H7 (cell line): ENCODE measurements at regions not wholly inside any gene's neighbourhood (a gene's known extent, or its start where the extent isn't known, plus 50 kb on each side); places are given as distances from the start of the nearest gene placed in this dataset.

Source experiments
- DNase-seq: peaks from one replicate; pipeline ENCODE4 v3.0.0; 2012
- H3K27me3 ChIP-seq: 2 replicates; pipeline ENCODE4 v1.6.0; 2011; ENCODE audit warnings: mild to moderate bottlenecking, low read length; ENCODE audit not compliant: control insufficient read depth, insufficient read depth
- H3K36me3 ChIP-seq: replicated peaks from 2 replicates; pipeline ENCODE4 v1.5.1; 2011; ENCODE audit warnings: low read length; ENCODE audit not compliant: control insufficient read depth, insufficient read depth
- H3K4me3 ChIP-seq: 2 replicates; pipeline ENCODE4 v1.5.1; 2011; ENCODE audit warnings: low read depth, mild to moderate bottlenecking, control low read depth, low read length, moderate library complexity; ENCODE audit not compliant: insufficient read depth

DNA sequence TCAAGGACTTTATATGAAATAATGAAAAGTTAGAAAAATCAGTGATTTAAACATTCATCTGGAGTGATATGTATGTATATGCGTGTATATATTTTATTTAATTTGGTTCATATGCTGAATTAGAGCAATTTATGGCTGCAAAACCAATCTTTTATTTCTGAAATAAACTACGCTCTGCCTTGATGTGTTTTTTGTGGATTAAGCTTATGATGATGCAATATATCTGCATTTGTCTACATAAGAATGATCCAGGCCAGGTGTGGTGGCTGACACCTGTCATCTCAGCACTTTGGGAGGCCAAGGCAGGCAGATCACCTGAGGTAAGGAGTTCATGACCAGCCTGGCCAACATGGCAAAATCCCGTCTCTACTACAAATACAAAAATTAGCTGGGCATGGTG is 1842.3 kb upstream of the CDH6 start:
- H3K36me3 ChIP-seq, result no peaks in the 10 kb centered on the region
- DNase-seq, result no peak
- H3K27me3 ChIP-seq, result no peaks in the 10 kb centered on the region
- H3K4me3 ChIP-seq, result no peak overlapping the region

DNA sequence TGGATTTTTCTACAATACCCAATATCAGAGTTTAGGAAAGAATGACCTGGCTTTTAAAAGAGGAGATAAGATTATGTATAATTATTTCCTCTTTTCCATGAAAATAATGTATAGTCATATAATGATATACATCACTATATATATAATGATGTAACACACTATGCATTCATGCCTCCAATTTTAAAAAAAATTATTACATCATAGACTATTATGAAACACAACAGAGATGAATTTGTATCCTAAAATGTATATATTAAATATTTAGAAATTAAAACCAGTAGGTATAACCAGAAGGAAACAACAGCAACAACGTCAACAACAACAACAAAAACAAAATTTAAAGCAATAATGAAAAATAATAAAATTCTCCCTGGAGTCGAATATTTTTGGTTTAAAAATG is 1856.5 kb upstream of the CDH6 start:
- Histone ChIP-seq H3K4me3 (no peak overlapping the region), H3K27me3 (no peaks in the 10 kb centered on the region), H3K36me3 (no peaks in the 10 kb centered on the region)
- no peak for DNase-seq

DNA sequence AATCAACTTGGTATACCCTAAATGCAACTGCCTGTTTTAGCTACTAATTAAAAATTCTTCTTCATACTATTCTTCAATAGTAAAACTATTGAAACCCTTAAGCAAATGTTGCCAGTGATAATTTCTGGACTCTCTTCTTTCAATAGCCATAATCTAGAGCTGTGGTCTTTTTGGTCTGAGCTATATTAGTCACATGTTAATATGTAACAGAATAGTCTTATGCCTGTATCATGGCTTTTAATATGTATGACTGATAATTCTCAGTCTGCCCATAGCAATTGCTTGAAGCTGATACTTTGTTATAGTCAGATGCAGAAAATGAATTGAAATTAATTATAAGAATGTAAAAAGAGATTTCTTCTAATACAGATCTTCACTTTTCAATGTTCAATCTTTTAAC is 1871.9 kb upstream of the CDH6 start:
- DNase-seq, result no peak
- Histone ChIP-seq H3K27me3 (no peaks in the 10 kb centered on the region), H3K4me3 (no peak overlapping the region), H3K36me3 (no peaks in the 10 kb centered on the region)

DNA sequence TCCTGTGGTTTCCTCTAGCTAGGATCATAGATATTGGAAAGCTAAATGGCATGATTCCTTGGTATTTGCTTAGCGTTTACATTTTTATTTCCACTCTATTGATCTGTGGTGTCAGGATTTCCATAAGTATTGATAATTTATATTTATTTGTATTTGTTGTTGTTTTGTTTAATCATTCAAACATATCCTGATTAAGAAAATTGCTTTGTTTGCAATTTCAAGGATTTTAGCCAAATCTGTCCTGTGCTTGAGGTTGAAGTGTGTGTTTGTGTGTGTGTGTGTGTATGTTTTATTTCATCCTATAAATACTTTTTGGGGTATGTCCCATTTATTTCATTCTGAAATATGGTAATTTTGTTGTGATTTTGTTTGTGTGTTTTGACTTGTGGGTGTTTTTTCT is 1884.1 kb upstream of the CDH6 start:
- Histone ChIP-seq H3K36me3 (no peaks in the 10 kb centered on the region), H3K4me3 (no peak overlapping the region), H3K27me3 (no peaks in the 10 kb centered on the region)
- no peak for DNase-seq

DNA sequence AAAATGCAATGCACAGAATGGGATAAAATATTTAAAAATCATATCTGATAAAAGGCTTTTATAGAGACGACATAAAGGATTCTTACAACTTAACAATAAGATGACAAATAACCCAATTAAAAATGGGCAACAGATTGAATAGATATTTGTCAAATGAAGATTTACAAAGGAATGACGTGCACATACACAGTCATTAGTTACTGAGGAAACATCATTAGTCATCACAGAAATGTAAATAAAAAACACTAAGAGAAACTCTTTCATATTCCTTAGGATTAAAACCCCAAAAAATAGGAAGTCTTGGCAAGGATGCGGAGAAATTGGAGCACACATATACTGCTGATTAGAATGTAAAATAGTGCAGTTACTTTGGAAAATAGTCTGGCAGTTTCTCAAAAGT is 1886.0 kb upstream of the CDH6 start:
- H3K4me3 ChIP-seq, result no peak overlapping the region
- H3K36me3 ChIP-seq, result no peaks in the 10 kb centered on the region
- no peaks in the 10 kb centered on the region for H3K27me3 ChIP-seq
- DNase-seq, result no peak

DNA sequence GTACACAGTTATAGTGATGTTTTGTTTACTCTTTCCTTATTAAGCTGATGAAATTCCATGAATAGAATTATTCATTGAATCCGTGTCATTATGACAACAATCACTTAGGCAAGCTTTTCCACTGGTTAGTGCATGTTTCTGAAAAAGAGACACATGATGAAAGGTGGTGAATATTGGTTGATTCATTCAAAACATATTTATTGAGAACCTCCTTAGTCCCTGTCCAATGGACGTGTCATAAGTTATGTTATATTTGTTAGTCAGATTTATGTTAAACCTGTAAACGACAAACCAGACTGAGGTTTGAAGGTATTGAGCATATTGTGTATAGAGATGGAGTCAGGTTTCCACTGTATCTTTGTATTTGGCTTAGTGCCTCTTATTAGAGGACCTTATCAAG is 1888.9 kb upstream of the CDH6 start:
- no peak for DNase-seq
- no peaks in the 10 kb centered on the region for H3K36me3 ChIP-seq
- no peaks in the 10 kb centered on the region for H3K27me3 ChIP-seq
- H3K4me3 ChIP-seq, result no peak overlapping the region

DNA sequence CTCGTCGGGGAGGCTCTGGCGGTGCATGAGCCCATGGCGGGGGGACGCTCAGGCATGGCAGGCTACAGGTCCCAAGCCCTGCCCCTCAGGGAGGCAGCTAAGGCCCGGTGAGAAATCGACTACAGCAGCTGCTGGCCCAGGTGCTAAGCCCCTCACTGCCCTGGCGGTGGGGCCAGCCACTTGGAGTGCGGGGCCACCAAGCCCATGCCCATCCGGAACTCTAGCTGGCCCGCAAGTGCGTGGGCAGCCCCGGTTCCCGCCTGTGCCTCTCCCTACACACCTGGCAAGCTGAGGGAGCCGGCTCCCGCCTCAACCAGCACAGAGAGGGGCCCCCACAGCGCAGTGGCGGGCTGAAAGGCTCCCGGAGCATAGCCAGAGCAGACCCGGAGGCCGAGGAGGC is 1896.9 kb upstream of the CDH6 start:
- no peaks in the 10 kb centered on the region for H3K36me3 ChIP-seq
- DNase-seq, result no peak
- H3K27me3 ChIP-seq, result no peaks in the 10 kb centered on the region
- no peak overlapping the region for H3K4me3 ChIP-seq

DNA sequence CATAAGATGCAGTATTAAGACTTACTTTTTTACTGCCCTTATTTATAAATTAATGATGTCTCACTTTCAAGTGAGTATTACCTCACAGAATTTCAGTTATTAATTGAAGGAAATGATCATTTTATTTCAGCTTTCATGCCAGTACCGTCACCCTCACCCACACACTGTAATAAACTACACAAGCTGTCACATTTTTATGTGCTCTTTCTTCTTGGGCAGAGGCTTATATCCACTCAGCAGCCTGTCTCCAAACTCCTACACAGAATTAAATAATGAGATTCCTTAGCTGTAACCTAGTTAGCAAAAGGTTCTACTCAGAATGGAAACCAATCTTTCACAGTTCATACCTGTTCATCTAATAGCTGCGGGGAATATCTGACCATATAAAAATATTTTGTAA is 1915.8 kb upstream of the CDH6 start:
- H3K36me3 ChIP-seq, result no peaks in the 10 kb centered on the region
- no peaks in the 10 kb centered on the region for H3K27me3 ChIP-seq
- DNase-seq, result no peak
- H3K4me3 ChIP-seq, result no peak overlapping the region

DNA sequence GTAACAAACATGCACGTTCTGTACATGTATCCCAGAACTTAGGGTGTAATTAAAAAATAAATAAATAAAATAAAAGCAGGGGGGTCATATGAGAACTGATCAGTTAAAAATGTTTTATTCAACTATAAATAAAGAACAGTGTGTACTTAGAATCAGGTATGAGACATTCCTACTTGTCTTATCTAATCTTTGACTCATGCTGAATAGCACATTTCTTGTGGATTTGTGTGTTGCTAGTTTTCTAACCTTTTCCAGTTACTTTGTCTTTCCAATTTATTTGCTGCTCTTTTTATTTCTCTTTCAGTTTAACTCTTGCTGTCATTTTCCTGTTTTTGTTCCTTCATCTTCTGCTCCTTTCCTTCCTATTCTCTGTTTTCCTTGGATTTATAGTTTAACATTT is 1917.1 kb upstream of the CDH6 start:
- H3K4me3 ChIP-seq, result no peak overlapping the region
- no peaks in the 10 kb centered on the region for H3K27me3 ChIP-seq
- no peak for DNase-seq
- no peaks in the 10 kb centered on the region for H3K36me3 ChIP-seq

DNA sequence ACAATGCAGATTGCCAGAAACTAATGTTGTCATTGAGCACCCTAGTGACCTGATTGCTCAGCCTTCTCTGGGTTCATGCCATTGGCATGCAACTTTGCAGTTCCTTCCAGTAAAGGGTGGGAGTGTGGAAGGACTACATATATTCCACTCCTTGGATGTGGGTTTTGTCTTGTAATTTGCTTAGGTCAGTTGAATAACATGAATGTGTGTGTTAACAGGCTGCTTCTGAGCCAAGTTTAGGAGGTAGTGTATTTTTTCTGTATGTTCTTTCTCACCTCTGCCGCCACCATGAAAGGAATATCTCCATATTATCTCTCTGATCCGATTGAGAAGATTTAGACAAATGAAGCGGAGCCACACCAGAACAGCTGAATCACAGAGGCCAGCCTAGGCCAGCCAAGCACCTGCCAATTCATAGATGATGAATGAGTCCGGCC is 1929.6 kb upstream of the CDH6 start:
- Histone ChIP-seq H3K36me3 (no peaks in the 10 kb centered on the region), H3K4me3 (no peak overlapping the region), H3K27me3 (no peaks in the 10 kb centered on the region)
- DNase-seq, result no peak

DNA sequence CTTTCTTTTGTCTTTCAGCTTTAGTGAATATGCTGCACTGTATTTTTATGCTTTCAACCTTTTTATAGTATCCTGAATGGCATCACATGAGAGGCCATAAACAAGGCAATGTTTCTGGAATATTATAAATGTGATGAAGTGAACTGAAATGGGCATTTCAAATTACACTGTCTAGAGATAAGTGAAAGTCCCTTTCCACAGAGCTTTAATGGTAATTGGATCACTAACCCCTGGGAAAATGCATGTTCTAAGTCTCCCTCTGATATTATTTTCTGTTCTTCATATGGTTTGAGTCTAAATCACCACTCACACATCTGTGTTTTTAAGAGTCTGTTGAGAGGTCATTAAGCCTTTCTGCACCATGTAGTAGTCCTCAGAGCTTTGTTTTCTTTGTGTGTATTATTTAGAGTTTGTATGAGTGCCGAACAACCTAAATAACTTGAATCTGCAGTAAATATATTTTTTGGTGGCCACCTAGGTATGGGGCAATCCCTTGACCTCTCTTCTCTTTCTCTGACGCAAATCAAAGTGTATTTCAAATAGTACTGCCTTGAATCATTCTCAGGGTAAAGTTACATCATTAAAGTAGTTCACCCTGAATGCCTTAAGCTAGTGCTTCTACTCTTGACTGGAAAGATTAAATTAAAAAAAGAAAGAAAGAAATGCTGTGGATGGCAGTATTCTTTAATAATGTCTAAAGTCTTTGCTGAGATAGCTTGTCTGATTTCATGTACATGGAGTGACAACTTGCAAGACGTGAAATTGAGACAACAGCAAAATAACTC is 1931.0 kb upstream of the CDH6 start:
- no peaks in the 10 kb centered on the region for H3K27me3 ChIP-seq
- H3K36me3 ChIP-seq, result no peaks in the 10 kb centered on the region
- DNase-seq, result no peak
- no peak overlapping the region for H3K4me3 ChIP-seq

DNA sequence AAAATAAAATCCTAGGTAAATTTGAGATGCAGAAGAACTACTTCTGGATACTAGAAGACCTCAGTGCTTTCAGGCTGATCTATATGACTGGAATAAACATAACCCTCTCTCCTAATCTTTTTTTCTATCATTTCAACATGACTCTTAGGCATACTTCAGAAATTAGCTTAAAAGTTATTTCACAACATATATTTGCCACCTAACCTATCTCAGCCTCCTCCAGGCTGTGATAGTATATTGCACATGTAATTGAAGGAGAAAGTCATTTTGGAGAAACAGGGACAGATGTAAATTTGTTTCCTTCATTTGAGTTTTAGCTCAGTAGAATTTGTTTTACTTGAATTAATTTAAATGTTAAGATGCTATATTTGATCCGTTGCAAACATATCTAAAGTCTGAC is 1932.3 kb upstream of the CDH6 start:
- no peak overlapping the region for H3K4me3 ChIP-seq
- no peaks in the 10 kb centered on the region for H3K36me3 ChIP-seq
- DNase-seq, result no peak
- H3K27me3 ChIP-seq, result no peaks in the 10 kb centered on the region

DNA sequence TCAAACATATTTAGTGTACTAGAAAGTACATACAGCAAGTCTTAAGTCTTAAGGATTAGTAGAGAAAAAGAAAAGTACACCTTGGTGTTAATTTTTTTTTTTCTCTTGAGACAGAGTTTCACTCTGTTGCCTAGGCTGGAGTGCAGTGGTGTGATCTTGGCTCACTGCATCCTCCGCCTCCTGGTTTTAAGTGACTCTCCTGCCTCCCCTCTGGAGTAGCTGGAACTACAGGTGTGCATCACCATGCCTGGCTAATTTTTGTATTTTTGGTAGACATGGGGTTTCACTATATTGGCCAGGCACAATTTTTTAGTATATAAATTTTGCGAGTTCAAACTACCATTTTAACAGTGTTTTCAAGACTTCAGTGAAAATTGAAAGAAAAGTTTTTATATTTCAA is 1941.1 kb upstream of the CDH6 start:
- H3K4me3 ChIP-seq, result no peak overlapping the region
- H3K36me3 ChIP-seq, result no peaks in the 10 kb centered on the region
- no peaks in the 10 kb centered on the region for H3K27me3 ChIP-seq
- no peak for DNase-seq

DNA sequence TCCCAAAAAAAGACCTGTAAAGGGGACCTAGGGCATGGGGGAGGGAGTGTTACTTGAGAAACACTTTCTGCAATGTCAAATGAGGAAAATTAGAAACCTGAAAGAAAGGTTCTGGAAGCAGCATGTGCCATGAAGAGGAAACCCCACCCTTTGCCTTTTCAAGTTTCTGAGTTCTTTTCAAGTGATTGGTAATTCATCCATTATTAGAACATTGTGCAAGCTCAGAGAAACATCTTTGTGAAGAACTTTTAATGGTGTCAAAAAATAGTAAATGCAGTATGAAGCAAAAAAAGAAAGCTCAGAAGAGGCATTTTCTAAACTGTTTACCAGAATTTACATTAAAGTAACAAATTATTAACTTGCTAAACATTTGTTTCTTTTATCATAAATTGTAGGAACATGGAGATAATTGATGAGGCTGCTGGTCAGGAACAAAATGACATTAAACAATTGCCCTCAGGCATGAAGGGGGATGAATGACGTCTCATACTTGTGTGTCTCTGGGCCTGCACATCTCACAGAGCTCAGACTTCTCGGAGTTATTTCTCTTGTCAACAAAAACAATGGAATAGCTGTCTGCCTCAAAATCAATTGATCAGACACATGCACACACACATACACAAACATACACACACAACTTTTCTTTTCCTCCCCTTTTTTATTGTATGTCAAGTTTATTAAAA is 1946.0 kb upstream of the CDH6 start:
- H3K36me3 ChIP-seq, result no peaks in the 10 kb centered on the region
- H3K27me3 ChIP-seq, result no peaks in the 10 kb centered on the region

DNA sequence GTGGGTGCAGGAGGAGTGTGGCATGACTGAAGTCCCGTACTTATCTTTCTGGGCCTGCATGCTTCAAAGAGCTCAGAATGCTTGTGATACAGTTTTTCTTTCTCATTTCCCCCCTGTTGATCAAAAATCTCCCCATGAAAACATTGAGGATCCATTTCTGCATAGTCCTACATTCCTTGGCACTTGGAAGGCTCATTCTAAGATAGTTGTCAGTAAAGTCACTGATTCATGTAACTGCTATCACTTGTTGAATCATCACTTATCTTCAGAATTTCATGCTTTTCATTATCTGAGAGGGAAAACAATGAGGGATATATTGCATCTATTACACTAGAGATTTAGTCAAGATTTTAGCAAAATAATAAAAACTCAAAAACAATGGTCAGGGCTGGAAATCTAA is 1953.1 kb upstream of the CDH6 start:
- Histone ChIP-seq H3K27me3 (no peaks in the 10 kb centered on the region), H3K4me3 (no peak overlapping the region), H3K36me3 (no peaks in the 10 kb centered on the region)
- DNase-seq, result no peak

More for the DNA sequence above, 1946.0 kb upstream of the CDH6 start:
- no peak for DNase-seq
- no peak overlapping the region for H3K4me3 ChIP-seq
